GM23248 (cell line): ENCODE measurements at regions not wholly inside any gene's neighbourhood (a gene's known extent, or its start where the extent isn't known, plus 50 kb on each side); places are given as distances from the start of the nearest gene placed in this dataset.

Experiments used
- EZH2 ChIP-seq: fragments of 200-600 bp; sonication (generic); IDR thresholded peaks from 2 replicates; pipeline ENCODE4 v1.6.1; 2018; ENCODE audit warnings: antibody characterized with exemption, mild to moderate bottlenecking; ENCODE audit not compliant: insufficient read depth, poor library complexity, severe bottlenecking
- EZH2phosphoT487 ChIP-seq: fragments of 200-600 bp; sonication (generic); IDR thresholded peaks from 2 replicates; pipeline ENCODE4 v1.6.1; 2018; ENCODE audit warnings: antibody characterized with exemption, moderate library complexity, mild to moderate bottlenecking, low read depth; ENCODE audit not compliant: insufficient read depth

GRCh38 chr2:22035361-22035830 lies 911.6 kb downstream of the TDRD15 start:
- TF ChIP-seq EZH2 (no peak), EZH2phosphoT487 (no peak)
